K562 (cell line): ENCODE measurements at regions not wholly inside any gene's neighbourhood (a gene's known extent, or its start where the extent isn't known, plus 50 kb on each side); places are given as distances from the start of the nearest gene placed in this dataset.

ENCODE experiments used
- ATAC-seq: fragments of 200-7000 bp; cut with Tn5 transposase; 3 replicates; pipeline ENCODE4 v1.9.1; 2020; ENCODE audit warnings: moderate library complexity
- BruUV-seq: library from RNA; stranded (reverse); fragments of 400-500 nt; replicated peaks from 2 replicates; lab custom pipeline; 2021; lab: Mats Ljungman, UMichigan
- CTCF ChIA-PET: fragments of 300-600 bp; formaldehyde crosslinking; extraction: SDS; loops from one replicate; lab custom pipeline; 2021; ENCODE audit warnings: low intra/inter-chr PET ratio; lab: Yijun Ruan, JAX
- POLR2A ChIA-PET: fragments of 300-600, 350-650 bp; sonication (Branson Sonifier 250); formaldehyde crosslinking; extraction: SDS; loops from one replicate; lab custom pipeline; 2021; ENCODE audit warnings: antibody characterized with exemption, inconsistent platforms; lab: Yijun Ruan, JAX
- DNase-seq, 4 experiments: peaks; one replicate each; pipeline versions ENCODE4 v3.0.0 to v3.0.0-alpha.2; 2011 to 2018; ENCODE audit warnings: low spot score in 3 of 4, mixed read lengths in 3 of 4; ENCODE audit errors: extremely low read depth in 1 of 4
- FAIRE-seq: peaks from 2 replicates; lab custom pipeline; 2011; peaks lifted over from hg19 to GRCh38; lab: Jason Lieb, UNC
- H2AFZ ChIP-seq: 2 replicates; pipeline ENCODE4 v1.6.0; 2011; ENCODE audit warnings: low read depth, low read length, control low read depth, inconsistent platforms
- H3K27ac ChIP-seq: fragments of 200-600 bp; 3 replicates; pipeline ENCODE4 v1.8.0; 2011; ENCODE audit warnings: low read depth, mild to moderate bottlenecking, control low read depth, inconsistent platforms, low read length, moderate library complexity, mixed read lengths; ENCODE audit errors: extremely low read depth
- H3K27me3 ChIP-seq, 2 experiments: fragments of 300-600 bp in 1 of 2; 2 replicates in 1 of 2; 3 replicates in 1 of 2; pipeline versions ENCODE4 v1.6.0 to v1.8.0; 2011; ENCODE audit warnings: inconsistent platforms in 2 of 2, low read length in 2 of 2, mild to moderate bottlenecking in 1 of 2, mixed read lengths in 1 of 2, moderate library complexity in 1 of 2; ENCODE audit not compliant: control insufficient read depth in 2 of 2, insufficient read depth in 2 of 2
- H3K36me3 ChIP-seq: fragments of 300-600 bp; 3 replicates; pipeline ENCODE4 v1.8.0; 2011; ENCODE audit warnings: mild to moderate bottlenecking, low read length, inconsistent platforms; ENCODE audit not compliant: control insufficient read depth, insufficient read depth
- H3K4me1 ChIP-seq, 2 experiments: fragments of 200-600 bp in 1 of 2; replicated peaks in 1 of 2; 2 replicates in 1 of 2; 3 replicates in 1 of 2; pipeline versions ENCODE4 v1.5.1 to v1.8.0; 2011; ENCODE audit warnings: inconsistent platforms in 2 of 2, low read length in 2 of 2, mild to moderate bottlenecking in 1 of 2, mixed read lengths in 1 of 2, moderate library complexity in 1 of 2; ENCODE audit not compliant: control insufficient read depth in 2 of 2, insufficient read depth in 2 of 2
- H3K4me2 ChIP-seq: 2 replicates; pipeline ENCODE4 v1.6.1; 2011; ENCODE audit warnings: low read length, control low read depth, inconsistent platforms, mixed read lengths; ENCODE audit not compliant: insufficient read depth
- H3K4me3 ChIP-seq: fragments of 200-600 bp; sonication (generic), shearing (Covaris generic); 2 replicates; pipeline ENCODE4 v1.5.1; 2016; ENCODE audit warnings: control low read depth, inconsistent platforms
- H3K79me2 ChIP-seq: fragments of 200-600 bp; 3 replicates; pipeline ENCODE4 v1.8.0; 2011; ENCODE audit warnings: low read length, inconsistent platforms; ENCODE audit not compliant: control insufficient read depth, insufficient read depth
- H3K9ac ChIP-seq, 2 experiments: 2 replicates each; pipeline versions ENCODE4 v1.6.0 to v1.6.1; 2011; ENCODE audit warnings: low read depth in 2 of 2, low read length in 2 of 2, control low read depth in 1 of 2, inconsistent platforms in 1 of 2, mild to moderate bottlenecking in 1 of 2, mixed read lengths in 1 of 2; ENCODE audit not compliant: insufficient read depth in 1 of 2
- H3K9me1 ChIP-seq: one replicate; pipeline ENCODE4 v1.6.0; 2011; ENCODE audit warnings: inconsistent platforms, mild to moderate bottlenecking, low read length, moderate library complexity; ENCODE audit not compliant: control insufficient read depth, insufficient read depth
- H3K9me3 ChIP-seq: replicated peaks from 2 replicates; pipeline ENCODE4 v1.5.1; 2011; ENCODE audit warnings: low read depth, low read length, inconsistent platforms; ENCODE audit not compliant: control insufficient read depth, insufficient read depth
- H4K20me1 ChIP-seq: replicated peaks from 2 replicates; pipeline ENCODE4 v1.6.1; 2011; ENCODE audit warnings: low read length, inconsistent platforms, mixed read lengths; ENCODE audit not compliant: control insufficient read depth, insufficient read depth
- FOXJ3 ChIP-seq: sonication (generic); formaldehyde crosslinking; IDR thresholded peaks from 2 replicates; pipeline ENCODE4 v1.4.0; 2020; ENCODE audit warnings: mild to moderate bottlenecking, missing genetic modification reagents
- MCM2 ChIP-seq: fragments of 450-650 bp; IDR thresholded peaks from 2 replicates; pipeline ENCODE4 v1.6.1; 2017; ENCODE audit warnings: low read depth, mild to moderate bottlenecking
- MIER1 ChIP-seq: fragments of 450-650 bp; IDR thresholded peaks from 2 replicates; pipeline ENCODE4 v1.6.1; 2016; ENCODE audit warnings: antibody characterized with exemption, mild to moderate bottlenecking, low read depth
- NR4A1 ChIP-seq, 2 experiments: fragments of 250-450 bp in 1 of 2; fragments of 450-650 bp in 1 of 2; sonication (Bioruptor Pico) in 1 of 2; IDR thresholded peaks; 2 replicates each; pipeline versions ENCODE4 v1.4.0 to v1.6.1; 2016 to 2020; ENCODE audit warnings: mild to moderate bottlenecking in 2 of 2, missing compliant biosample characterization in 1 of 2, missing genetic modification characterization in 1 of 2, moderate library complexity in 1 of 2
- POU5F1 ChIP-seq: fragments of 150-350 bp; IDR thresholded peaks from 2 replicates; pipeline ENCODE4 v1.6.1; 2014; ENCODE audit warnings: borderline replicate concordance, low read length, low read depth, mild to moderate bottlenecking; ENCODE audit not compliant: partially characterized antibody
- ZFP36 ChIP-seq: fragments of 150-350 bp; IDR thresholded peaks from 2 replicates; pipeline ENCODE4 v1.6.1; 2018; ENCODE audit warnings: low read length, low read depth; ENCODE audit not compliant: partially characterized antibody
- ZNF143 ChIP-seq: sonication (generic); formaldehyde crosslinking; IDR thresholded peaks from 2 replicates; pipeline ENCODE4 v1.9.0; 2022; ENCODE audit warnings: mild to moderate bottlenecking, missing genetic modification reagents
- ZNF408 ChIP-seq: fragments of 250-450 bp; sonication (Bioruptor Pico); IDR thresholded peaks from 2 replicates; pipeline ENCODE4 v1.4.0; 2020; ENCODE audit warnings: low read depth, mild to moderate bottlenecking, moderate library complexity
- ZNF561 ChIP-seq: fragments of 450-650 bp; formaldehyde crosslinking; conservative IDR thresholded peaks from 2 replicates; pipeline ENCODE4 v1.4.0; 2020; ENCODE audit warnings: mild to moderate bottlenecking, moderate library complexity
- WGBS: fragments of 100-300 bp; shearing (Covaris generic); methylation state at CpG from one replicate; pipeline ENCODE4 v1.1.6; 2016; ENCODE audit warnings: low coverage, mixed read lengths; ENCODE audit not compliant: insufficient coverage; ENCODE audit errors: missing lambda C conversion rate; 5-methylcytosine and 5-hydroxymethylcytosine counted together
- in situ Hi-C: fragments of 300-500 bp; cut with MboI; formaldehyde crosslinking; loops from 4 replicates; pipeline ENCODE4 v1.15.0; 2018; ENCODE audit warnings: inconsistent platforms, mixed read lengths
- intact Hi-C: fragments of 100-400 bp; cut with micrococcal nuclease; formaldehyde crosslinking; loops from 2 replicates; pipeline ENCODE4 v1.14.2; 2022
- TF ChIP-seq, protein P1 (sequence below): fragments of 450-650 bp; conservative IDR thresholded peaks from 2 replicates; pipeline ENCODE4 v1.6.1; 2016; ENCODE audit warnings: missing genetic modification characterization, low read depth, mild to moderate bottlenecking, missing compliant biosample characterization, moderate library complexity

DNA sequence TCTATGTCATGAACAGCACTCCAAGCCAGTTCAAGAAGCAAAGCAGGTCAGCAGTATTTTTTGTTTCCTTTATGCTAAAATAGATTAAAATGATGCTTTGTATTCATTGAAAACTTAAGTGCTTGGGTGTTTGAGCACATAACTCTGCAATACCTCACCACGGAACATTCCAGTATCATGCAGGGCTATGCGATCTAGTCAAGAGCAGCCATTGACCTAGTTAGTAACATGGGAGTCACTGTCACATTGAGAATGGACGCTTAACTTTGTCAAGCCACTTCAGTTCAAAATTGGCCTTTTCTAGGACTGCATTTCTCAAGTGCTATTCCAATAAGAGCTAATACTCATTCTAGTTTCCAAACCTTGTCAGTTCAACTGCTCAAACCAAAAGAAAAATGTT lies 160.1 kb upstream of the FSTL5 start:
- Histone ChIP-seq H4K20me1 (no peaks in the 10 kb centered on the region), H3K79me2 (no peaks in the 10 kb centered on the region), H3K9me3 (no peaks in the 10 kb centered on the region), H3K27me3 (no peaks in the 10 kb centered on the region), H3K4me3 (no peak overlapping the region), H2AFZ (no peak overlapping the region), H3K4me2 (no peak overlapping the region), H3K27ac (no peak overlapping the region), H3K9ac (no peak overlapping the region), H3K4me1 (no peaks in the 10 kb centered on the region), H3K36me3 (no peaks in the 10 kb centered on the region), H3K9me1 (no peaks in the 10 kb centered on the region)
- FAIRE-seq (no peak), DNase-seq (no peak), ATAC-seq (no peak)
- intact Hi-C loops (no loop called here), in situ Hi-C loops (no loop called here)
- BruUV-seq = no TSS peak
- ChIA-PET POLR2A (no interaction called here), CTCF (no interaction called here)
- TF ChIP-seq MIER1 (no peak), ZNF561 (CRISPR knock-in tag) (no peak), ZNF408 (CRISPR knock-in tag) (no peak), ZFP36 (no peak), FOXJ3 (CRISPR knock-in tag) (no peak), POU5F1 (no peak), NR4A1 (CRISPR knock-in tag; IDR thresholded peaks at IDR 0.05) (no peak), NR4A1 (tag; IDR thresholded peaks at IDR 0.05) (no peak), MCM2 (no peak), ZNF143 (CRISPR knock-in tag) (no peak)
- TF ChIP-seq, protein P1, sequence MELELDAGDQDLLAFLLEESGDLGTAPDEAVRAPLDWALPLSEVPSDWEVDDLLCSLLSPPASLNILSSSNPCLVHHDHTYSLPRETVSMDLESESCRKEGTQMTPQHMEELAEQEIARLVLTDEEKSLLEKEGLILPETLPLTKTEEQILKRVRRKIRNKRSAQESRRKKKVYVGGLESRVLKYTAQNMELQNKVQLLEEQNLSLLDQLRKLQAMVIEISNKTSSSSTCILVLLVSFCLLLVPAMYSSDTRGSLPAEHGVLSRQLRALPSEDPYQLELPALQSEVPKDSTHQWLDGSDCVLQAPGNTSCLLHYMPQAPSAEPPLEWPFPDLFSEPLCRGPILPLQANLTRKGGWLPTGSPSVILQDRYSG = no peak
- WGBS = 0% methylated on average over 3 of the region's 3 CpGs
